CD4-positive, alpha-beta T cell treated with Interleukin-15 for 4 hours (primary cell): ENCODE measurements at regions not wholly inside any gene's neighbourhood (a gene's known extent, or its start where the extent isn't known, plus 50 kb on each side); places are given as distances from the start of the nearest gene placed in this dataset.

Source experiments
- DNase-seq: peaks from one replicate; pipeline ENCODE4 v3.0.0-alpha.2; 2020; ENCODE audit warnings: low spot score

- no peak for DNase-seq
Observed at GRCh38 chr10:63744060-63744941, 223.1 kb downstream of the REEP3 start.

- no peak for DNase-seq
Observed at GRCh38 chr10:63749915-63750314, 228.7 kb downstream of the REEP3 start.

- no peak for DNase-seq
Observed at GRCh38 chr10:63751836-63752235, 230.6 kb downstream of the REEP3 start.

- no peak for DNase-seq
Observed at GRCh38 chr10:63752318-63752717, 231.1 kb downstream of the REEP3 start.

- no peak for DNase-seq
Observed at GRCh38 chr10:63753808-63754207, 232.6 kb downstream of the REEP3 start.

- no peak for DNase-seq
Observed at GRCh38 chr10:63755441-63755840, 234.2 kb downstream of the REEP3 start.

- DNase-seq, result no peak
Observed at GRCh38 chr10:63757067-63757466, 235.9 kb downstream of the REEP3 start.

GRCh38 chr10:63758080-63758479 lies 236.9 kb downstream of the REEP3 start:
- no peak for DNase-seq

GRCh38 chr10:63759335-63759734 lies 238.1 kb downstream of the REEP3 start:
- no peak for DNase-seq

GRCh38 chr10:63760034-63760707 lies 239.0 kb downstream of the REEP3 start:
- no peak for DNase-seq

GRCh38 chr10:63760708-63761047 lies 239.5 kb downstream of the REEP3 start:
- DNase-seq, result no peak

- DNase-seq, result no peak
Observed at GRCh38 chr10:63761243-63761642, 240.0 kb downstream of the REEP3 start.

GRCh38 chr10:63763744-63764143 lies 242.5 kb downstream of the REEP3 start:
- DNase-seq, result no peak

- DNase-seq, result no peak
Observed at GRCh38 chr10:63765126-63765525, 243.9 kb downstream of the REEP3 start.

- no peak for DNase-seq
Observed at GRCh38 chr10:63766745-63767137, 245.5 kb downstream of the REEP3 start.

GRCh38 chr10:63767138-63767801 lies 246.1 kb downstream of the REEP3 start:
- no peak for DNase-seq

- DNase-seq, result no peak
Observed at GRCh38 chr10:63769367-63769766, 248.2 kb downstream of the REEP3 start.

- no peak for DNase-seq
Observed at GRCh38 chr10:63770523-63770922, 249.3 kb downstream of the REEP3 start.

GRCh38 chr10:63772491-63772890 lies 251.3 kb downstream of the REEP3 start:
- DNase-seq, result no peak

- DNase-seq, result no peak
Observed at GRCh38 chr10:63773106-63773505, 251.9 kb downstream of the REEP3 start.

GRCh38 chr10:63773962-63774361 lies 252.8 kb downstream of the REEP3 start:
- no peak for DNase-seq

- no peak for DNase-seq
Observed at GRCh38 chr10:63780101-63780500, 258.9 kb downstream of the REEP3 start.

GRCh38 chr10:63781226-63781625 lies 260.0 kb downstream of the REEP3 start:
- DNase-seq, result no peak
